SU-DHL-6 (cell line): ENCODE measurements at regions not wholly inside any gene's neighbourhood (a gene's known extent, or its start where the extent isn't known, plus 50 kb on each side); places are given as distances from the start of the nearest gene placed in this dataset.

Experiments
- H2AFZ ChIP-seq: fragments of 200-600 bp; sonication (generic); 2 replicates; pipeline ENCODE4 v1.6.1; 2014; ENCODE audit warnings: low read depth, mild to moderate bottlenecking, moderate library complexity, mixed read lengths, antibody characterized with exemption, low read length; ENCODE audit not compliant: severe bottlenecking
- H3F3A ChIP-seq: fragments of 200-600 bp; shearing (Covaris generic); 2 replicates; pipeline ENCODE4 v1.6.0; 2016; ENCODE audit warnings: antibody characterized with exemption, mild to moderate bottlenecking; ENCODE audit not compliant: insufficient read depth
- H3K27ac ChIP-seq: fragments of 200-600 bp; sonication (generic); 2 replicates; pipeline ENCODE4 v1.5.1; 2016; ENCODE audit warnings: low read depth, mild to moderate bottlenecking, low read length, moderate library complexity, mixed read lengths
- H3K27me3 ChIP-seq: fragments of 200-600 bp; sonication (generic), shearing (Covaris generic); 2 replicates; pipeline ENCODE4 v1.6.0; 2014; ENCODE audit warnings: mild to moderate bottlenecking, low read length
- H3K36me3 ChIP-seq: fragments of 200-600 bp; sonication (generic); 2 replicates; pipeline ENCODE4 v1.6.1; 2014; ENCODE audit warnings: mild to moderate bottlenecking, low read length, mixed read lengths
- H3K4me2 ChIP-seq: fragments of 300-600, 200-600 bp; shearing (Covaris generic), sonication (generic); 2 replicates; pipeline ENCODE4 v1.6.0; 2014; ENCODE audit warnings: low read length, low read depth, mild to moderate bottlenecking; ENCODE audit not compliant: poor library complexity, severe bottlenecking
- H3K4me3 ChIP-seq: fragments of 200-600 bp; sonication (generic); 2 replicates; pipeline ENCODE4 v1.5.1; 2014; ENCODE audit warnings: antibody characterized with exemption, low read length, mild to moderate bottlenecking, mixed read lengths; ENCODE audit not compliant: insufficient read depth, poor library complexity, severe bottlenecking
- H3K79me2 ChIP-seq: fragments of 200-600 bp; sonication (generic); 2 replicates; pipeline ENCODE4 v1.6.1; 2014; ENCODE audit warnings: mild to moderate bottlenecking, low read length, moderate library complexity; ENCODE audit not compliant: insufficient read depth
- H3K9ac ChIP-seq: fragments of 200-600 bp; sonication (generic); 2 replicates; pipeline ENCODE4 v1.7.0; 2014; ENCODE audit warnings: mild to moderate bottlenecking, low read length
- H3K9me2 ChIP-seq: fragments of 200-600 bp; sonication (generic); replicated peaks from 2 replicates; pipeline ENCODE4 v1.6.1; 2014; ENCODE audit warnings: low read length; ENCODE audit not compliant: insufficient read depth
- H3K9me3 ChIP-seq: fragments of 200-600 bp; sonication (generic); 2 replicates; pipeline ENCODE4 v1.6.1; 2014; ENCODE audit warnings: low read length, mixed read lengths; ENCODE audit not compliant: insufficient read depth
- H4K20me1 ChIP-seq: fragments of 200-600 bp; sonication (generic); 2 replicates; pipeline ENCODE4 v1.6.1; 2014; ENCODE audit warnings: low read depth, mild to moderate bottlenecking, antibody characterized with exemption, low read length, moderate library complexity, mixed read lengths
- CTCF ChIP-seq: fragments of 200-600 bp; sonication (generic); IDR thresholded peaks from one replicate; pipeline ENCODE4 v1.5.1; 2017; ENCODE audit warnings: antibody characterized with exemption, mild to moderate bottlenecking, low read length, moderate library complexity; ENCODE audit not compliant: insufficient read depth, poor library complexity, severe bottlenecking
- EZH2phosphoT487 ChIP-seq: fragments of 200-600 bp; sonication (generic), shearing (Covaris generic); conservative IDR thresholded peaks from 2 replicates; pipeline ENCODE4 v1.6.1; 2018; ENCODE audit warnings: mild to moderate bottlenecking, antibody characterized with exemption, low read length, moderate library complexity, mixed read lengths

- Histone ChIP-seq H2AFZ (no peak overlapping the region), H4K20me1 (no peaks in the 10 kb centered on the region), H3F3A (no peaks in the 10 kb centered on the region), H3K79me2 (no peaks in the 10 kb centered on the region), H3K9ac (no peak overlapping the region), H3K27ac (no peak overlapping the region), H3K27me3 (no peaks in the 10 kb centered on the region; the same call in 1 of the 2 replicates), H3K4me2 (no peak overlapping the region), H3K9me3 (no peaks in the 10 kb centered on the region), H3K4me3 (no peak overlapping the region), H3K36me3 (no peaks in the 10 kb centered on the region), H3K9me2 (no peaks in the 10 kb centered on the region)
- TF ChIP-seq CTCF (no peak), EZH2phosphoT487 (no peak)
These were observed 154.1 kb downstream of the NEDD1 start for GRCh38 chr12:97061171-97061570.

GRCh38 chr12:97063292-97063935 is 156.4 kb downstream of the NEDD1 start:
- no peaks in the 10 kb centered on the region for H3F3A ChIP-seq
- H3K36me3 ChIP-seq: no peaks in the 10 kb centered on the region
- no peaks in the 10 kb centered on the region; the same call in 1 of the 2 replicates for H3K27me3 ChIP-seq
- no peak for TF ChIP-seq EZH2phosphoT487
- no peak for TF ChIP-seq CTCF
- H3K9me2 ChIP-seq: no peaks in the 10 kb centered on the region
- no peak overlapping the region for H3K4me3 ChIP-seq
- H3K9me3 ChIP-seq: no peaks in the 10 kb centered on the region
- no peak overlapping the region for H3K9ac ChIP-seq
- H2AFZ ChIP-seq: no peak overlapping the region
- H3K27ac ChIP-seq: no peak overlapping the region
- no peaks in the 10 kb centered on the region for H3K79me2 ChIP-seq
- H3K4me2 ChIP-seq: no peak overlapping the region
- H4K20me1 ChIP-seq: no peaks in the 10 kb centered on the region

GRCh38 chr12:97075161-97075933 is 168.3 kb downstream of the NEDD1 start:
- H4K20me1 ChIP-seq: no peaks in the 10 kb centered on the region
- no peak overlapping the region for H3K9ac ChIP-seq
- no peaks in the 10 kb centered on the region for H3K9me3 ChIP-seq
- no peaks in the 10 kb centered on the region for H3K36me3 ChIP-seq
- TF ChIP-seq CTCF: no peak
- TF ChIP-seq EZH2phosphoT487: no peak
- no peak overlapping the region for H3K4me3 ChIP-seq
- no peak overlapping the region for H3K4me2 ChIP-seq
- no peaks in the 10 kb centered on the region for H3F3A ChIP-seq
- H3K27ac ChIP-seq: no peak overlapping the region
- no peaks in the 10 kb centered on the region for H3K9me2 ChIP-seq
- H2AFZ ChIP-seq: no peak overlapping the region
- H3K27me3 ChIP-seq: no peaks in the 10 kb centered on the region
- no peaks in the 10 kb centered on the region for H3K79me2 ChIP-seq
